ENCODE measurements at regions not wholly inside any gene's neighbourhood (a gene's known extent, or its start where the extent isn't known, plus 50 kb on each side); places are given as distances from the start of the nearest gene placed in this dataset.

GRCh38 chr21:41000838-41001237 lies 153.9 kb upstream of the DSCAM start:
- no peak for TF ChIP-seq POLR2AphosphoS5 (IDR thresholded peaks at IDR 0.05; ENCODE audit: low read depth, low read length)
- TF ChIP-seq POLR2A (IDR thresholded peaks at IDR 0.05; ENCODE audit: low read depth, low read length) = no peak
- no peak for TF ChIP-seq TAF1 (IDR thresholded peaks at IDR 0.05; ENCODE audit: borderline replicate concordance, low read depth, low read length)
